ENCODE measurements at regions not wholly inside any gene's neighbourhood (a gene's known extent, or its start where the extent isn't known, plus 50 kb on each side); places are given as distances from the start of the nearest gene placed in this dataset.

DNA sequence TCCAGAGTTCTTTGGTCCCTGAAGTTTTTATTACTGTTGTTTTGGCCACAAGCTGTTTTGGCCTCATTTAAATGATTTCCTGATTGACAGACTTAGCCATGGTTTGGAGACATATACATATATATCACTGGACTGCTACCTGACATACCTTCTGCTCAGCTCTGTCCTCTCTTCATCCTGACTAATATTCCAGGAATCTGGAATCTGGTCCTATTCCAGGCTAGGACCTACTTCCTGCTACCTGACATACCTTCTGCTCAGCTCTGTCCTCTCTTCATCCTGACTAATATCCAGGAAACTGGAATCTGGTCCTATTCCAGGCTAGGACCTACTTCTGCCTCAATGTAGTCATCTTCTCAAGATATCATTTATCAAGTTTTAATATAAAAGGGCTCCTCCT, 724.4 kb upstream of the ROBO1 start (continued):
- TF ChIP-seq, protein P1, sequence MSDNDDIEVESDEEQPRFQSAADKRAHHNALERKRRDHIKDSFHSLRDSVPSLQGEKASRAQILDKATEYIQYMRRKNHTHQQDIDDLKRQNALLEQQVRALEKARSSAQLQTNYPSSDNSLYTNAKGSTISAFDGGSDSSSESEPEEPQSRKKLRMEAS (IDR thresholded peaks at IDR 0.05) = no peak
- TF ChIP-seq HNF4A (conservative IDR thresholded peaks at IDR 0.05) (no peak), YY1 (IDR thresholded peaks at IDR 0.05) (no peak)

DNA sequence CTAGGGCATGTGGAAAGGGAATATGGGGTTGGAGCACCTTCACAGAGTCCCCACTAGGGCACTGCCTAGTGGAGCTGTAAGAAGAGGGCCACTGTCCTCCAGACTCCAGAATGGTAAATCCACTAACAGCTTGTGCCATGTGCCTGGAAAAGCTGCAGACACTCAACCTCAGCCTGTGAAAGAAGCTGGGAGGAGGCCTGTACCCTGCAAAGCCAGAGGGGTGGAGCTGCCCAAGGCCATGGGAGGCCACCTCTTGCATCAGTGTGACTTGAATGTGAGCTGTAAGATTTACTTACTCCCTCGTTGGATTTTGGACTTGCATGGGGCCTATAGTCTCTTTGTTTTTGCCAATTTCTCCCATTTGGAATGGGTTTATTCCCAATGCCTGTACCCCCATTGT, 705.2 kb upstream of the ROBO1 start:
- 43% methylated on average over 1 of the region's 1 CpG for WGBS
- H3K36me3 ChIP-seq (ENCODE audit: control insufficient read depth in 4 of 4, insufficient read depth in 3 of 4, low read depth in 1 of 4, low read length in 3 of 4) = no peaks in the 10 kb centered on the region

DNA sequence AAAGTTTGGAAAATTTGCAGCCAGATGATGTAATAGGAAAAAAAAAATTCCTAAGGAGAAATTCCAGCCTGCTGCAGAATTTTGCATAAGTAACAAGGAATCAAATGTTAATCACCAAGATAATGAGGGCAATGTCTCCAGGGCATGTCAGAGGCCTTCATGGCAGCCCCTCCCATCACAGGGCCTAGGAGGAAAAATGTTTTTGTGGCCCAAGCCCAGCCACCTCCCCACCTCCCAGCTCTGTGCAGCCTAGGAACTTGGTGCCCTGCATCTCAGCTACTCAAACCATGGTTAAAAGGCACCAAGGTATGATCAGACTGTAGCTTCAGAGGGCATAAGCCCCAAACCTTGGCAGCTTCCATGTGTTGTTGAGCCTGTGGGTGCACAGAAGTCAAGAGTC, 704.7 kb upstream of the ROBO1 start:
- H3K9me3 ChIP-seq (ENCODE audit: control insufficient read depth in 4 of 4, low read length in 3 of 4) = no peaks in the 10 kb centered on the region
- TF ChIP-seq EGR1 (IDR thresholded peaks at IDR 0.05; ENCODE audit: low read depth in 2 of 2) = no peak
- no peak for DNase-seq (ENCODE audit: low spot score)
- H3K36me3 ChIP-seq (ENCODE audit: control insufficient read depth in 4 of 4, insufficient read depth in 3 of 4, low read depth in 1 of 4, low read length in 3 of 4) = no peaks in the 10 kb centered on the region
- H3K4me1 ChIP-seq (ENCODE audit: control insufficient read depth in 4 of 4, insufficient read depth in 4 of 4, low read length in 3 of 4) = no peaks in the 10 kb centered on the region
- H3K27me3 ChIP-seq (ENCODE audit: control insufficient read depth in 4 of 4, insufficient read depth in 4 of 4, low read length in 3 of 4) = no peaks in the 10 kb centered on the region
- no peak overlapping the region for H3K27ac ChIP-seq (ENCODE audit: low read depth in 1 of 2, low read length in 2 of 2)
- no peak overlapping the region for H3K9ac ChIP-seq (ENCODE audit: low read depth in 1 of 2, low read length in 2 of 2)
- H3K4me3 ChIP-seq (ENCODE audit: low read depth in 1 of 3, low read length in 3 of 3) = no peak overlapping the region

More for the DNA sequence above, 705.2 kb upstream of the ROBO1 start:
- TF ChIP-seq, protein P2, sequence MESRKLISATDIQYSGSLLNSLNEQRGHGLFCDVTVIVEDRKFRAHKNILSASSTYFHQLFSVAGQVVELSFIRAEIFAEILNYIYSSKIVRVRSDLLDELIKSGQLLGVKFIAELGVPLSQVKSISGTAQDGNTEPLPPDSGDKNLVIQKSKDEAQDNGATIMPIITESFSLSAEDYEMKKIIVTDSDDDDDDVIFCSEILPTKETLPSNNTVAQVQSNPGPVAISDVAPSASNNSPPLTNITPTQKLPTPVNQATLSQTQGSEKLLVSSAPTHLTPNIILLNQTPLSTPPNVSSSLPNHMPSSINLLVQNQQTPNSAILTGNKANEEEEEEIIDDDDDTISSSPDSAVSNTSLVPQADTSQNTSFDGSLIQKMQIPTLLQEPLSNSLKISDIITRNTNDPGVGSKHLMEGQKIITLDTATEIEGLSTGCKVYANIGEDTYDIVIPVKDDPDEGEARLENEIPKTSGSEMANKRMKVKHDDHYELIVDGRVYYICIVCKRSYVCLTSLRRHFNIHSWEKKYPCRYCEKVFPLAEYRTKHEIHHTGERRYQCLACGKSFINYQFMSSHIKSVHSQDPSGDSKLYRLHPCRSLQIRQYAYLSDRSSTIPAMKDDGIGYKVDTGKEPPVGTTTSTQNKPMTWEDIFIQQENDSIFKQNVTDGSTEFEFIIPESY (IDR thresholded peaks at IDR 0.05) = no peak
- TF ChIP-seq YY1 (IDR thresholded peaks at IDR 0.05) (no peak), SP1 (IDR thresholded peaks at IDR 0.05) (no peak), HNF4A (conservative IDR thresholded peaks at IDR 0.05) (no peak), FOXA2 (IDR thresholded peaks at IDR 0.05) (no peak), JUND (IDR thresholded peaks at IDR 0.05) (no peak), GABPA (IDR thresholded peaks at IDR 0.05 in 1 of 2, conservative IDR thresholded peaks at IDR 0.05 in 1 of 2) (no peak), NR2F2 (IDR thresholded peaks at IDR 0.05) (no peak), TAF1 (conservative IDR thresholded peaks at IDR 0.05) (no peak), FOXA1 (IDR thresholded peaks at IDR 0.05) (no peak), EGR1 (IDR thresholded peaks at IDR 0.05; ENCODE audit: low read depth in 2 of 2) (no peak)
- TF ChIP-seq, protein P1 (IDR thresholded peaks at IDR 0.05) = no peak
- TF ChIP-seq, protein P3, sequence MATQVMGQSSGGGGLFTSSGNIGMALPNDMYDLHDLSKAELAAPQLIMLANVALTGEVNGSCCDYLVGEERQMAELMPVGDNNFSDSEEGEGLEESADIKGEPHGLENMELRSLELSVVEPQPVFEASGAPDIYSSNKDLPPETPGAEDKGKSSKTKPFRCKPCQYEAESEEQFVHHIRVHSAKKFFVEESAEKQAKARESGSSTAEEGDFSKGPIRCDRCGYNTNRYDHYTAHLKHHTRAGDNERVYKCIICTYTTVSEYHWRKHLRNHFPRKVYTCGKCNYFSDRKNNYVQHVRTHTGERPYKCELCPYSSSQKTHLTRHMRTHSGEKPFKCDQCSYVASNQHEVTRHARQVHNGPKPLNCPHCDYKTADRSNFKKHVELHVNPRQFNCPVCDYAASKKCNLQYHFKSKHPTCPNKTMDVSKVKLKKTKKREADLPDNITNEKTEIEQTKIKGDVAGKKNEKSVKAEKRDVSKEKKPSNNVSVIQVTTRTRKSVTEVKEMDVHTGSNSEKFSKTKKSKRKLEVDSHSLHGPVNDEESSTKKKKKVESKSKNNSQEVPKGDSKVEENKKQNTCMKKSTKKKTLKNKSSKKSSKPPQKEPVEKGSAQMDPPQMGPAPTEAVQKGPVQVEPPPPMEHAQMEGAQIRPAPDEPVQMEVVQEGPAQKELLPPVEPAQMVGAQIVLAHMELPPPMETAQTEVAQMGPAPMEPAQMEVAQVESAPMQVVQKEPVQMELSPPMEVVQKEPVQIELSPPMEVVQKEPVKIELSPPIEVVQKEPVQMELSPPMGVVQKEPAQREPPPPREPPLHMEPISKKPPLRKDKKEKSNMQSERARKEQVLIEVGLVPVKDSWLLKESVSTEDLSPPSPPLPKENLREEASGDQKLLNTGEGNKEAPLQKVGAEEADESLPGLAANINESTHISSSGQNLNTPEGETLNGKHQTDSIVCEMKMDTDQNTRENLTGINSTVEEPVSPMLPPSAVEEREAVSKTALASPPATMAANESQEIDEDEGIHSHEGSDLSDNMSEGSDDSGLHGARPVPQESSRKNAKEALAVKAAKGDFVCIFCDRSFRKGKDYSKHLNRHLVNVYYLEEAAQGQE (IDR thresholded peaks at IDR 0.05) = no peak
- TF ChIP-seq, protein P4, sequence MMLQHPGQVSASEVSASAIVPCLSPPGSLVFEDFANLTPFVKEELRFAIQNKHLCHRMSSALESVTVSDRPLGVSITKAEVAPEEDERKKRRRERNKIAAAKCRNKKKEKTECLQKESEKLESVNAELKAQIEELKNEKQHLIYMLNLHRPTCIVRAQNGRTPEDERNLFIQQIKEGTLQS (IDR thresholded peaks at IDR 0.05) = no peak
- H3K27ac ChIP-seq (ENCODE audit: low read depth in 1 of 2, low read length in 2 of 2) = no peak overlapping the region
- H3K4me3 ChIP-seq (ENCODE audit: low read depth in 1 of 3, low read length in 3 of 3) = no peak overlapping the region
- no peak for DNase-seq (ENCODE audit: low spot score)
- no peaks in the 10 kb centered on the region for H3K27me3 ChIP-seq (ENCODE audit: control insufficient read depth in 4 of 4, insufficient read depth in 4 of 4, low read length in 3 of 4)
- H3K9ac ChIP-seq (ENCODE audit: low read depth in 1 of 2, low read length in 2 of 2) = no peak overlapping the region
- no peaks in the 10 kb centered on the region for H3K9me3 ChIP-seq (ENCODE audit: control insufficient read depth in 4 of 4, low read length in 3 of 4)
- H3K4me1 ChIP-seq (ENCODE audit: control insufficient read depth in 4 of 4, insufficient read depth in 4 of 4, low read length in 3 of 4) = no peaks in the 10 kb centered on the region
